Left lung (tissue), 4 donors: ENCODE measurements at regions not wholly inside any gene's neighbourhood (a gene's known extent, or its start where the extent isn't known, plus 50 kb on each side); places are given as distances from the start of the nearest gene placed in this dataset.
A peak's percentile ranks its signal among the peaks of the same experiment; 100 is the strongest.

ENCODE experiments used
- ATAC-seq: fragments of 200-7000 bp; cut with Tn5 transposase; one replicate; pipeline ENCODE4 v1.9.1; 2020; ENCODE audit warnings: moderate library complexity
- DNase-seq, 4 donors: peaks; one replicate each; pipeline ENCODE4 v3.0.0-alpha.2; 2013 to 2020
- H3K27ac ChIP-seq, 2 donors: fragments of 200-600 bp; sonication (generic) in 1 of 2; one replicate each; pipeline versions ENCODE4 v1.5.0 to v1.8.0; 2020 to 2021
- H3K27me3 ChIP-seq, 2 donors: fragments of 200-600 bp; sonication (generic) in 1 of 2; one replicate each; pipeline versions ENCODE4 v1.5.0 to v1.8.0; 2020 to 2021
- H3K36me3 ChIP-seq, 2 donors: fragments of 200-600 bp; sonication (generic) in 1 of 2; one replicate each; pipeline versions ENCODE4 v1.5.0 to v1.8.0; 2020 to 2021
- H3K4me1 ChIP-seq, 2 donors: fragments of 200-600 bp; one replicate each; pipeline ENCODE4 v1.8.0; 2021
- H3K4me3 ChIP-seq, 2 donors: fragments of 200-600 bp; sonication (generic) in 1 of 2; one replicate each; pipeline versions ENCODE4 v1.5.0 to v1.8.0; 2020 to 2021; ENCODE audit warnings: mild to moderate bottlenecking in 1 of 2
- H3K9me3 ChIP-seq, 2 donors: fragments of 200-600 bp; sonication (generic) in 1 of 2; one replicate each; pipeline versions ENCODE4 v1.5.0 to v1.8.0; 2020 to 2021
- CTCF ChIP-seq, 2 donors: fragments of 200-600 bp; sonication (generic) in 1 of 2; IDR thresholded peaks; one replicate each; pipeline versions ENCODE4 v1.5.0 to v1.8.0; 2021; ENCODE audit warnings: antibody characterized with exemption in 2 of 2
- intact Hi-C, 2 donors: fragments of 100-400 bp; cut with DNase I; formaldehyde crosslinking; loops; one replicate each; pipeline versions ENCODE4 v1.11.2 to v1.14.2; 2022
- donor health status: DM: no; HTN: yes; CAD: no.
- donor health status: DM: no; HTN: no; CAD: no.

GRCh38 chr4:136246876-136247275 is 1285.4 kb downstream of the PCDH18 start:
- Histone ChIP-seq H3K4me3 (no peak overlapping the region), H3K4me1 (no peaks in the 10 kb centered on the region), H3K9me3 (no peaks in the 10 kb centered on the region), H3K27ac (no peak overlapping the region), H3K36me3 (no peaks in the 10 kb centered on the region), H3K27me3 (no peaks in the 10 kb centered on the region)
- peak; percentile 35 for ATAC-seq
- DNase-seq, result no peak
- intact Hi-C loops, result no loop called here
- TF ChIP-seq CTCF (IDR thresholded peaks at IDR 0.05), result no peak

- Histone ChIP-seq H3K4me1 (no peaks in the 10 kb centered on the region), H3K27ac (no peak overlapping the region), H3K36me3 (no peaks in the 10 kb centered on the region), H3K4me3 (no peak overlapping the region), H3K9me3 (peaks cover 0 to 15% of the 10 kb centered on the region in 2 donors), H3K27me3 (no peaks in the 10 kb centered on the region)
- no peak for DNase-seq
- intact Hi-C loops, result no loop called here
- ATAC-seq, result no peak
- no peak for TF ChIP-seq CTCF (IDR thresholded peaks at IDR 0.05)
Measured at GRCh38 chr4:136241221-136241986, 1290.9 kb downstream of the PCDH18 start.

- intact Hi-C loops, result no loop called here
- no peaks in the 10 kb centered on the region for H3K36me3 ChIP-seq
- H3K4me3 ChIP-seq, result no peak overlapping the region
- H3K27me3 ChIP-seq, result no peaks in the 10 kb centered on the region
- ATAC-seq (no peak), DNase-seq (no peak)
- H3K4me1 ChIP-seq, result no peaks in the 10 kb centered on the region
- H3K9me3 ChIP-seq, result no peaks in the 10 kb centered on the region
- no peak overlapping the region for H3K27ac ChIP-seq
- TF ChIP-seq CTCF (IDR thresholded peaks at IDR 0.05), result no peak
Measured at GRCh38 chr4:136227315-136227714, 1305.0 kb downstream of the PCDH18 start.

- Histone ChIP-seq H3K9me3 (no peaks in the 10 kb centered on the region), H3K4me3 (no peak overlapping the region), H3K36me3 (no peaks in the 10 kb centered on the region), H3K27me3 (no peaks in the 10 kb centered on the region), H3K27ac (no peak overlapping the region), H3K4me1 (no peaks in the 10 kb centered on the region)
- intact Hi-C loops, result no loop called here
- DNase-seq (peak in 1 of 4 donors; percentile 40), ATAC-seq (no peak)
- TF ChIP-seq CTCF (IDR thresholded peaks at IDR 0.05), result no peak
Measured at GRCh38 chr4:136219592-136220125, 1312.6 kb downstream of the PCDH18 start.

GRCh38 chr4:136203199-136203598 is 1329.1 kb downstream of the PCDH18 start:
- Histone ChIP-seq H3K27me3 (no peaks in the 10 kb centered on the region), H3K27ac (no peak overlapping the region), H3K4me3 (no peak overlapping the region), H3K9me3 (no peaks in the 10 kb centered on the region), H3K4me1 (no peaks in the 10 kb centered on the region), H3K36me3 (no peaks in the 10 kb centered on the region)
- intact Hi-C loops, result no loop called here
- no peak for DNase-seq
- TF ChIP-seq CTCF (IDR thresholded peaks at IDR 0.05), result no peak
- no peak for ATAC-seq
